Keratinocyte (primary cell): ENCODE measurements at regions not wholly inside any gene's neighbourhood (a gene's known extent, or its start where the extent isn't known, plus 50 kb on each side); places are given as distances from the start of the nearest gene placed in this dataset.

Source experiments
- DNase-seq: peaks from one replicate; pipeline ENCODE4 v3.0.0-alpha.2; 2011; ENCODE audit warnings: low read depth, missing footprints, low spot score
- FAIRE-seq: peaks from 2 replicates; lab custom pipeline; 2011; peaks lifted over from hg19 to GRCh38; lab: Jason Lieb, UNC
- H2AFZ ChIP-seq: 2 replicates; pipeline ENCODE4 v1.6.0; 2012; ENCODE audit warnings: low read length, control low read depth, inconsistent platforms; ENCODE audit not compliant: control insufficient read depth
- H3K27ac ChIP-seq: 2 replicates; pipeline ENCODE4 v1.5.1; 2011; ENCODE audit warnings: low read length; ENCODE audit not compliant: control insufficient read depth, insufficient read depth
- H3K27me3 ChIP-seq: 3 replicates; pipeline ENCODE4 v1.6.0; 2011; ENCODE audit warnings: low read length; ENCODE audit not compliant: control insufficient read depth, insufficient read depth; ENCODE audit errors: extremely low read depth
- H3K36me3 ChIP-seq, 2 experiments: 2 replicates in 1 of 2; 3 replicates in 1 of 2; pipeline ENCODE4 v1.5.1; 2011; ENCODE audit warnings: low read length in 2 of 2, mild to moderate bottlenecking in 1 of 2; ENCODE audit not compliant: control insufficient read depth in 2 of 2, insufficient read depth in 2 of 2; ENCODE audit errors: extremely low read depth in 1 of 2
- H3K4me1 ChIP-seq: 3 replicates; pipeline ENCODE4 v1.5.1; 2011; ENCODE audit warnings: low read length; ENCODE audit not compliant: control insufficient read depth, insufficient read depth; ENCODE audit errors: extremely low read depth
- H3K4me2 ChIP-seq: 3 replicates; pipeline ENCODE4 v1.6.0; 2011; ENCODE audit warnings: low read depth, low read length; ENCODE audit not compliant: control insufficient read depth, insufficient read depth; ENCODE audit errors: extremely low read depth
- H3K4me3 ChIP-seq, 3 experiments: fragments of 200-600 bp in 1 of 3; sonication (generic) in 1 of 3; 2 replicates in 2 of 3; 3 replicates in 1 of 3; pipeline ENCODE4 v1.5.1; 2011 to 2016; ENCODE audit warnings: low read length in 3 of 3, mild to moderate bottlenecking in 3 of 3, control low read depth in 2 of 3, inconsistent platforms in 1 of 3, low read depth in 1 of 3, mixed read lengths in 1 of 3, mixed run types in 1 of 3, moderate library complexity in 1 of 3; ENCODE audit not compliant: control insufficient read depth in 2 of 3, insufficient read depth in 2 of 3; ENCODE audit errors: extremely low read depth in 1 of 3
- H3K79me2 ChIP-seq: 2 replicates; pipeline ENCODE4 v1.6.0; 2012; ENCODE audit warnings: low read length; ENCODE audit not compliant: control insufficient read depth, insufficient read depth
- H3K9ac ChIP-seq: 3 replicates; pipeline ENCODE4 v1.6.0; 2011; ENCODE audit warnings: low read length; ENCODE audit not compliant: control insufficient read depth, insufficient read depth; ENCODE audit errors: extremely low read depth
- H3K9me1 ChIP-seq: 3 replicates; pipeline ENCODE4 v1.6.0; 2011; ENCODE audit warnings: low read length; ENCODE audit not compliant: control insufficient read depth, insufficient read depth; ENCODE audit errors: extremely low read depth
- H3K9me3 ChIP-seq: 2 replicates; pipeline ENCODE4 v1.5.1; 2012; ENCODE audit warnings: low read depth, low read length; ENCODE audit not compliant: control insufficient read depth
- H4K20me1 ChIP-seq: 3 replicates; pipeline ENCODE4 v1.6.0; 2011; ENCODE audit warnings: low read length; ENCODE audit not compliant: control insufficient read depth, insufficient read depth; ENCODE audit errors: extremely low read depth
- CTCF ChIP-seq, 3 experiments: IDR thresholded peaks in 1 of 3; conservative IDR thresholded peaks in 1 of 3; optimal IDR thresholded peaks in 1 of 3; 2 replicates in 2 of 3; 3 replicates in 1 of 3; pipeline versions ENCODE3 to v1.5.1; 2011; ENCODE audit warnings: low read length in 3 of 3, mild to moderate bottlenecking in 3 of 3, moderate library complexity in 2 of 3, control low read depth in 1 of 3, inconsistent platforms in 1 of 3; ENCODE audit not compliant: insufficient read depth in 2 of 3; ENCODE audit errors: extremely low read depth in 1 of 3
- EZH2 ChIP-seq: IDR thresholded peaks from one replicate; pipeline ENCODE4 v1.6.1; 2012; ENCODE audit warnings: inconsistent platforms, mild to moderate bottlenecking, low read length, moderate library complexity
- dilution Hi-C: fragments of 300-500 bp; cut with MboI; formaldehyde crosslinking; loops from one replicate; pipeline ENCODE4 v1.7.0; 2020; ENCODE audit warnings: low sequenced_read_pairs; ENCODE audit not compliant: extremely low pct_ligation_motif_present

- Histone ChIP-seq H4K20me1 (no peaks in the 10 kb centered on the region), H3K27me3 (no peaks in the 10 kb centered on the region), H3K36me3 (no peaks in the 10 kb centered on the region), H3K27ac (no peak overlapping the region), H3K4me1 (no peaks in the 10 kb centered on the region), H3K9me1 (no peaks in the 10 kb centered on the region), H2AFZ (no peak overlapping the region), H3K9me3 (no peaks in the 10 kb centered on the region), H3K79me2 (no peaks in the 10 kb centered on the region), H3K9ac (no peak overlapping the region), H3K4me3 (no peak overlapping the region), H3K4me2 (no peak overlapping the region)
- DNase-seq (no peak), FAIRE-seq (no peak)
- dilution Hi-C loops, result no loop called here
- peak in 1 of 3 experiments; percentile 18 for TF ChIP-seq CTCF (optimal IDR thresholded peaks at IDR 0.05 in 1 of 3, IDR thresholded peaks at IDR 0.05 in 1 of 3, conservative IDR thresholded peaks at IDR 0.05 in 1 of 3; ENCODE audit: extremely low read depth in 1 of 3, insufficient read depth in 2 of 3, low read length in 3 of 3)
- no peak for TF ChIP-seq EZH2
Measured at GRCh38 chr11:106415510-106415909, 338.0 kb downstream of the AASDHPPT start.

GRCh38 chr11:106418791-106419190, 341.3 kb downstream of the AASDHPPT start:
- Histone ChIP-seq H3K9me1 (no peaks in the 10 kb centered on the region), H3K9ac (no peak overlapping the region), H4K20me1 (no peaks in the 10 kb centered on the region), H3K4me1 (peaks cover 9% of the 10 kb centered on the region), H3K4me2 (no peak overlapping the region), H3K36me3 (no peaks in the 10 kb centered on the region), H3K27ac (no peak overlapping the region), H3K27me3 (no peaks in the 10 kb centered on the region), H2AFZ (no peak overlapping the region), H3K9me3 (no peaks in the 10 kb centered on the region), H3K79me2 (no peaks in the 10 kb centered on the region), H3K4me3 (no peak overlapping the region)
- FAIRE-seq, result no peak
- dilution Hi-C loops, result no loop called here
- no peak for DNase-seq
- TF ChIP-seq EZH2 (no peak), CTCF (optimal IDR thresholded peaks at IDR 0.05 in 1 of 3, IDR thresholded peaks at IDR 0.05 in 1 of 3, conservative IDR thresholded peaks at IDR 0.05 in 1 of 3; ENCODE audit: extremely low read depth in 1 of 3, insufficient read depth in 2 of 3, low read length in 3 of 3) (no peak)
